PC-3 (cell line): ENCODE measurements at regions not wholly inside any gene's neighbourhood (a gene's known extent, or its start where the extent isn't known, plus 50 kb on each side); places are given as distances from the start of the nearest gene placed in this dataset.

ENCODE experiments used
- ATAC-seq: fragments of 200-7000 bp; cut with Tn5 transposase; 2 replicates; pipeline ENCODE4 v1.9.1; 2020; ENCODE audit warnings: mild to moderate bottlenecking, moderate library complexity
- BruUV-seq: library from RNA; stranded (reverse); fragments of 400-500 nt; replicated peaks from 2 replicates; lab custom pipeline; 2021; lab: Mats Ljungman, UMichigan
- CTCF ChIA-PET: fragments of 300-600 bp; sonication (Branson Sonifier 250); formaldehyde crosslinking; loops from one replicate; lab custom pipeline; 2022; ENCODE audit warnings: antibody characterized with exemption; lab: Charles Lee
- POLR2A ChIA-PET: fragments of 300-600 bp; sonication (Branson Sonifier 250); formaldehyde crosslinking; loops from one replicate; lab custom pipeline; 2022; ENCODE audit warnings: antibody characterized with exemption; ENCODE audit not compliant: unreplicated experiment; lab: Charles Lee
- DNase-seq: peaks from one replicate; pipeline ENCODE4 v3.0.0-alpha.2; 2015
- H2AFZ ChIP-seq: fragments of 300-600 bp; sonication (generic); 2 replicates; pipeline ENCODE4 v1.6.0; 2016; ENCODE audit warnings: antibody characterized with exemption, low read length
- H3F3A ChIP-seq: fragments of 300-600 bp; sonication (generic); one replicate; pipeline ENCODE4 v1.6.0; 2017; ENCODE audit warnings: antibody characterized with exemption, low read length, control low read depth, mild to moderate bottlenecking; ENCODE audit not compliant: unreplicated experiment
- H3K27ac ChIP-seq: fragments of 300-600 bp; sonication (generic); 2 replicates; pipeline ENCODE4 v1.5.1; 2016; ENCODE audit warnings: mild to moderate bottlenecking, low read length
- H3K27me3 ChIP-seq: fragments of 300-600 bp; sonication (generic); 2 replicates; pipeline ENCODE4 v1.6.1; 2016; ENCODE audit warnings: low read length, mixed read lengths
- H3K36me3 ChIP-seq: fragments of 300-600 bp; sonication (generic); 2 replicates; pipeline ENCODE4 v1.6.1; 2016; ENCODE audit warnings: low read depth, mixed run types, low read length, mixed read lengths
- H3K4me1 ChIP-seq: fragments of 300-600 bp; sonication (generic); 2 replicates; pipeline ENCODE4 v1.5.1; 2016; ENCODE audit warnings: low read length; ENCODE audit not compliant: insufficient read depth
- H3K4me2 ChIP-seq: fragments of 300-600 bp; sonication (generic); 2 replicates; pipeline ENCODE4 v1.6.0; 2016; ENCODE audit warnings: low read length
- H3K4me3 ChIP-seq: fragments of 300-600 bp; sonication (generic); 2 replicates; pipeline ENCODE4 v1.5.1; 2016; ENCODE audit warnings: mild to moderate bottlenecking, low read length, mixed read lengths
- H3K79me2 ChIP-seq: fragments of 300-600 bp; sonication (generic); 2 replicates; pipeline ENCODE4 v1.6.1; 2017; ENCODE audit warnings: low read length, mixed read lengths
- H3K9ac ChIP-seq: fragments of 300-600 bp; sonication (generic); 2 replicates; pipeline ENCODE4 v1.6.0; 2016; ENCODE audit warnings: mild to moderate bottlenecking, low read length
- H3K9me2 ChIP-seq: fragments of 300-600 bp; sonication (generic); replicated peaks from 2 replicates; pipeline ENCODE4 v1.6.1; 2016; ENCODE audit warnings: mixed run types, low read length, mixed read lengths
- H3K9me3 ChIP-seq: fragments of 300-600 bp; sonication (generic); 2 replicates; pipeline ENCODE4 v1.6.1; 2016; ENCODE audit warnings: low read length, mixed read lengths
- H4K20me1 ChIP-seq: fragments of 300-600 bp; sonication (generic); 2 replicates; pipeline ENCODE4 v1.6.1; 2016; ENCODE audit warnings: low read length, mixed read lengths
- CTCF ChIP-seq: fragments of 300-600 bp; sonication (generic); conservative IDR thresholded peaks from 2 replicates; pipeline ENCODE4 v1.5.1; 2017; ENCODE audit warnings: antibody characterized with exemption, low read depth, mild to moderate bottlenecking, low read length
- EZH2 ChIP-seq: fragments of 300-600 bp; sonication (generic); IDR thresholded peaks from one replicate; pipeline ENCODE4 v1.6.1; 2017; ENCODE audit warnings: antibody characterized with exemption, mild to moderate bottlenecking, low read length; ENCODE audit not compliant: unreplicated experiment
- EZH2phosphoT487 ChIP-seq: fragments of 300-600 bp; sonication (generic); IDR thresholded peaks from 2 replicates; pipeline ENCODE4 v1.6.1; 2018; ENCODE audit warnings: mild to moderate bottlenecking, antibody characterized with exemption, low read length, borderline replicate concordance
- intact Hi-C: fragments of 100-400 bp; cut with micrococcal nuclease; formaldehyde crosslinking; loops from 2 replicates; pipeline ENCODE4 v1.9.0; 2023

GRCh38 chrX:76918033-76918432 is 490.5 kb downstream of the MAGEE1 start:
- CTCF ChIA-PET = no interaction called here

GRCh38 chrX:76919761-76920160 is 492.3 kb downstream of the MAGEE1 start:
- no peaks in the 10 kb centered on the region for H3F3A ChIP-seq
- DNase-seq = no peak
- no peak overlapping the region for H3K4me3 ChIP-seq
- intact Hi-C loops = no loop called here
- H3K27me3 ChIP-seq = no peaks in the 10 kb centered on the region
- H3K4me2 ChIP-seq = no peak overlapping the region
- no peaks in the 10 kb centered on the region for H3K9me3 ChIP-seq
- no peaks in the 10 kb centered on the region for H3K36me3 ChIP-seq
- H3K9ac ChIP-seq = no peak overlapping the region
- no peak overlapping the region for H2AFZ ChIP-seq
- no peaks in the 10 kb centered on the region for H4K20me1 ChIP-seq
- ChIA-PET CTCF (no interaction called here), POLR2A (no interaction called here)
- H3K4me1 ChIP-seq = no peaks in the 10 kb centered on the region
- no peak for ATAC-seq
- no peaks in the 10 kb centered on the region for H3K9me2 ChIP-seq
- no TSS peak for BruUV-seq
- TF ChIP-seq CTCF = no peak
- TF ChIP-seq EZH2phosphoT487 = no peak
- TF ChIP-seq EZH2 = no peak
- H3K27ac ChIP-seq = no peak overlapping the region
- H3K79me2 ChIP-seq = no peaks in the 10 kb centered on the region

More at GRCh38 chrX:76918033-76918432, 490.5 kb downstream of the MAGEE1 start:
- Histone ChIP-seq H3K9ac (no peak overlapping the region), H3K27me3 (no peaks in the 10 kb centered on the region), H3K9me3 (no peaks in the 10 kb centered on the region), H3K27ac (no peak overlapping the region), H3K9me2 (no peaks in the 10 kb centered on the region), H3K4me2 (no peak overlapping the region), H2AFZ (no peak overlapping the region), H3K4me3 (no peak overlapping the region), H4K20me1 (no peaks in the 10 kb centered on the region), H3K36me3 (no peaks in the 10 kb centered on the region), H3K79me2 (no peaks in the 10 kb centered on the region), H3F3A (no peaks in the 10 kb centered on the region), H3K4me1 (no peaks in the 10 kb centered on the region)
- BruUV-seq = no TSS peak
- intact Hi-C loops = no loop called here
- no peak for ATAC-seq
- no peak for DNase-seq
- POLR2A ChIA-PET = no interaction called here
- TF ChIP-seq EZH2phosphoT487 (no peak), EZH2 (no peak), CTCF (no peak)

GRCh38 chrX:76920607-76921006 is 493.1 kb downstream of the MAGEE1 start:
- no peaks in the 10 kb centered on the region for H3K9me3 ChIP-seq
- no peak for DNase-seq
- H2AFZ ChIP-seq = no peak overlapping the region
- no peak overlapping the region for H3K4me3 ChIP-seq
- no peak overlapping the region for H3K27ac ChIP-seq
- no peak overlapping the region for H3K9ac ChIP-seq
- no peak overlapping the region for H3K4me2 ChIP-seq
- no peak for ATAC-seq
- intact Hi-C loops = no loop called here
- no peaks in the 10 kb centered on the region for H3K36me3 ChIP-seq
- no peaks in the 10 kb centered on the region for H4K20me1 ChIP-seq
- ChIA-PET CTCF (no interaction called here), POLR2A (no interaction called here)
- no peak for TF ChIP-seq EZH2
- TF ChIP-seq CTCF = no peak
- TF ChIP-seq EZH2phosphoT487 = no peak
- H3K79me2 ChIP-seq = no peaks in the 10 kb centered on the region
- H3F3A ChIP-seq = no peaks in the 10 kb centered on the region
- BruUV-seq = no TSS peak
- H3K4me1 ChIP-seq = no peaks in the 10 kb centered on the region
- H3K9me2 ChIP-seq = no peaks in the 10 kb centered on the region
- H3K27me3 ChIP-seq = no peaks in the 10 kb centered on the region
